GM10266 (cell line): ENCODE measurements at regions not wholly inside any gene's neighbourhood (a gene's known extent, or its start where the extent isn't known, plus 50 kb on each side); places are given as distances from the start of the nearest gene placed in this dataset.

Source experiments
- DNase-seq: peaks from one replicate; pipeline ENCODE4 v3.0.0; 2012; ENCODE audit errors: extremely low spot score
- CTCF ChIP-seq: IDR thresholded peaks from 2 replicates; pipeline ENCODE4 v1.5.1; 2012; ENCODE audit warnings: mild to moderate bottlenecking, low read depth; ENCODE audit not compliant: control insufficient read depth, insufficient read depth; ENCODE audit errors: missing control alignments

GRCh38 chr4:45324455-45325417 is 598.4 kb upstream of the GNPDA2 start:
- no peak for TF ChIP-seq CTCF
- DNase-seq: no peak

- TF ChIP-seq CTCF: no peak
- peak; percentile 4 for DNase-seq
Measured at GRCh38 chr4:45323453-45324058, 597.2 kb upstream of the GNPDA2 start.

GRCh38 chr4:45317739-45318138 is 591.4 kb upstream of the GNPDA2 start:
- DNase-seq: no peak
- no peak for TF ChIP-seq CTCF

GRCh38 chr4:45317276-45317675 is 590.9 kb upstream of the GNPDA2 start:
- no peak for TF ChIP-seq CTCF
- no peak for DNase-seq

- DNase-seq: no peak
- no peak for TF ChIP-seq CTCF
Measured at GRCh38 chr4:45316257-45316656, 589.9 kb upstream of the GNPDA2 start.

GRCh38 chr4:45302828-45303227 is 576.5 kb upstream of the GNPDA2 start:
- TF ChIP-seq CTCF: no peak
- no peak for DNase-seq

GRCh38 chr4:45294464-45294863 is 568.1 kb upstream of the GNPDA2 start:
- no peak for TF ChIP-seq CTCF
- DNase-seq: no peak
